GM23248 (cell line): ENCODE measurements at regions not wholly inside any gene's neighbourhood (a gene's known extent, or its start where the extent isn't known, plus 50 kb on each side); places are given as distances from the start of the nearest gene placed in this dataset.

Source experiments
- DNase-seq: peaks from one replicate; pipeline ENCODE4 v3.0.0-alpha.2; 2015
- H2AFZ ChIP-seq: fragments of 200-600 bp; sonication (generic); 2 replicates; pipeline ENCODE4 v1.6.1; 2016; ENCODE audit warnings: antibody characterized with exemption
- H3F3A ChIP-seq: fragments of 200-600 bp; sonication (generic); 2 replicates; pipeline ENCODE4 v1.6.1; 2016; ENCODE audit warnings: mild to moderate bottlenecking, antibody characterized with exemption, mixed run types; ENCODE audit not compliant: insufficient read depth
- H3K27ac ChIP-seq: fragments of 200-600 bp; sonication (generic); 2 replicates; pipeline ENCODE4 v1.5.1; 2016; ENCODE audit warnings: mild to moderate bottlenecking
- H3K27me3 ChIP-seq: fragments of 200-600 bp; sonication (generic); replicated peaks from 2 replicates; pipeline ENCODE4 v1.6.1; 2016; ENCODE audit warnings: mild to moderate bottlenecking; ENCODE audit not compliant: insufficient read depth
- H3K36me3 ChIP-seq: fragments of 200-600 bp; sonication (generic); 2 replicates; pipeline ENCODE4 v1.6.1; 2016; ENCODE audit warnings: low read depth, mild to moderate bottlenecking
- H3K4me1 ChIP-seq: fragments of 200-600 bp; sonication (generic); 2 replicates; pipeline ENCODE4 v1.6.1; 2016; ENCODE audit warnings: mild to moderate bottlenecking; ENCODE audit not compliant: insufficient read depth
- H3K4me2 ChIP-seq: fragments of 200-600 bp; sonication (generic); one replicate; pipeline ENCODE4 v1.6.1; 2016; ENCODE audit warnings: mild to moderate bottlenecking; ENCODE audit not compliant: unreplicated experiment
- H3K4me3 ChIP-seq: fragments of 200-600 bp; sonication (generic); 2 replicates; pipeline ENCODE4 v1.5.1; 2016; ENCODE audit warnings: mild to moderate bottlenecking
- H3K79me2 ChIP-seq: fragments of 200-600 bp; sonication (generic); 2 replicates; pipeline ENCODE4 v1.6.1; 2016; ENCODE audit warnings: mild to moderate bottlenecking; ENCODE audit not compliant: insufficient read depth
- H3K9ac ChIP-seq: fragments of 200-600 bp; sonication (generic); 2 replicates; pipeline ENCODE4 v1.6.1; 2016; ENCODE audit warnings: mild to moderate bottlenecking
- H3K9me2 ChIP-seq: fragments of 200-600 bp; sonication (generic); 2 replicates; pipeline ENCODE4 v1.6.1; 2016; ENCODE audit warnings: mixed run types, mild to moderate bottlenecking, moderate library complexity; ENCODE audit not compliant: insufficient read depth
- H3K9me3 ChIP-seq: fragments of 200-600 bp; sonication (generic); one replicate; pipeline ENCODE4 v1.6.1; 2017; ENCODE audit warnings: low read depth
- H4K20me1 ChIP-seq: fragments of 200-600 bp; sonication (generic); 2 replicates; pipeline ENCODE4 v1.6.0; 2016; ENCODE audit not compliant: insufficient read depth
- EZH2 ChIP-seq: fragments of 200-600 bp; sonication (generic); IDR thresholded peaks from 2 replicates; pipeline ENCODE4 v1.6.1; 2018; ENCODE audit warnings: antibody characterized with exemption, mild to moderate bottlenecking; ENCODE audit not compliant: insufficient read depth, poor library complexity, severe bottlenecking
- EZH2phosphoT487 ChIP-seq: fragments of 200-600 bp; sonication (generic); IDR thresholded peaks from 2 replicates; pipeline ENCODE4 v1.6.1; 2018; ENCODE audit warnings: antibody characterized with exemption, moderate library complexity, mild to moderate bottlenecking, low read depth; ENCODE audit not compliant: insufficient read depth
- WGBS, 2 experiments: methylation state at CpG; one replicate each; pipeline ENCODE4 v1.1.6; 2015 to 2017; ENCODE audit warnings: low lambda C conversion rate in 2 of 2, low coverage in 1 of 2; ENCODE audit errors: missing lambda C conversion rate in 2 of 2; 5-methylcytosine and 5-hydroxymethylcytosine counted together
- in situ Hi-C: fragments of 300-500 bp; cut with MboI; formaldehyde crosslinking; loops from 2 replicates; pipeline ENCODE4 v1.15.0; 2020

- Histone ChIP-seq H4K20me1 (no peaks in the 10 kb centered on the region), H3K79me2 (no peaks in the 10 kb centered on the region), H3K4me3 (no peak overlapping the region), H3K27ac (no peak overlapping the region), H3K27me3 (no peaks in the 10 kb centered on the region), H3K9me3 (no peaks in the 10 kb centered on the region), H3F3A (no peaks in the 10 kb centered on the region), H3K9ac (no peak overlapping the region), H2AFZ (no peak overlapping the region), H3K4me2 (no peak overlapping the region), H3K4me1 (no peaks in the 10 kb centered on the region), H3K36me3 (no peaks in the 10 kb centered on the region), H3K9me2 (no peaks in the 10 kb centered on the region)
- 97 to 100% methylated on average over 1 of the region's 1 CpG for WGBS, 2 experiments
- no peak for TF ChIP-seq EZH2phosphoT487
- no peak for TF ChIP-seq EZH2
- in situ Hi-C loops, result no loop called here
- DNase-seq, result no peak
Observed at GRCh38 chr11:95608093-95608492, 181.5 kb downstream of the FAM76B start.

- Histone ChIP-seq H2AFZ (no peak overlapping the region), H3K9me2 (no peaks in the 10 kb centered on the region), H3K36me3 (no peaks in the 10 kb centered on the region), H3K27ac (no peak overlapping the region), H3K9ac (no peak overlapping the region), H3K4me1 (no peaks in the 10 kb centered on the region), H3K4me3 (no peak overlapping the region), H3K27me3 (no peaks in the 10 kb centered on the region), H4K20me1 (no peaks in the 10 kb centered on the region), H3K4me2 (no peak overlapping the region), H3K9me3 (no peaks in the 10 kb centered on the region), H3K79me2 (no peaks in the 10 kb centered on the region), H3F3A (no peaks in the 10 kb centered on the region)
- DNase-seq, result no peak
- in situ Hi-C loops, result no loop called here
- TF ChIP-seq EZH2phosphoT487 (no peak), EZH2 (no peak)
- 89 to 97% methylated on average over 3 of the region's 3 CpGs for WGBS, 2 experiments
Observed at GRCh38 chr11:95606824-95607223, 182.8 kb downstream of the FAM76B start.

- no peak overlapping the region for H3K4me2 ChIP-seq
- H3K4me1 ChIP-seq, result no peaks in the 10 kb centered on the region
- H3K79me2 ChIP-seq, result no peaks in the 10 kb centered on the region
- H2AFZ ChIP-seq, result no peak overlapping the region
- no peak overlapping the region for H3K27ac ChIP-seq
- H3K9me3 ChIP-seq, result no peaks in the 10 kb centered on the region
- no peaks in the 10 kb centered on the region for H3K36me3 ChIP-seq
- no peak overlapping the region for H3K4me3 ChIP-seq
- no peaks in the 10 kb centered on the region for H3K27me3 ChIP-seq
- H3K9me2 ChIP-seq, result no peaks in the 10 kb centered on the region
- TF ChIP-seq EZH2phosphoT487, result no peak
- no peak for TF ChIP-seq EZH2
- in situ Hi-C loops, result no loop called here
- WGBS, 2 experiments, result 83 to 87% methylated on average over 3 of the region's 3 CpGs
- no peaks in the 10 kb centered on the region for H4K20me1 ChIP-seq
- no peaks in the 10 kb centered on the region for H3F3A ChIP-seq
- no peak for DNase-seq
- no peak overlapping the region for H3K9ac ChIP-seq
Observed at GRCh38 chr11:95605271-95605940, 184.2 kb downstream of the FAM76B start.

- 60 to 67% methylated on average over 2 of the region's 2 CpGs for WGBS, 2 experiments
- H3K9me3 ChIP-seq, result no peaks in the 10 kb centered on the region
- no peaks in the 10 kb centered on the region for H3K9me2 ChIP-seq
- no peak overlapping the region for H2AFZ ChIP-seq
- no peak overlapping the region for H3K4me3 ChIP-seq
- H4K20me1 ChIP-seq, result no peaks in the 10 kb centered on the region
- no peak overlapping the region for H3K9ac ChIP-seq
- H3K4me2 ChIP-seq, result no peak overlapping the region
- DNase-seq, result no peak
- no peak overlapping the region for H3K27ac ChIP-seq
- no peaks in the 10 kb centered on the region for H3K79me2 ChIP-seq
- in situ Hi-C loops, result no loop called here
- H3K27me3 ChIP-seq, result no peaks in the 10 kb centered on the region
- no peaks in the 10 kb centered on the region for H3K36me3 ChIP-seq
- H3K4me1 ChIP-seq, result peaks cover 20% of the 10 kb centered on the region
- peaks cover 19% of the 10 kb centered on the region; the same call in 1 of the 2 replicates for H3F3A ChIP-seq
- TF ChIP-seq EZH2phosphoT487 (no peak), EZH2 (no peak)
Observed at GRCh38 chr11:95599959-95600586, 189.5 kb downstream of the FAM76B start.
